ENCODE measurements at regions not wholly inside any gene's neighbourhood (a gene's known extent, or its start where the extent isn't known, plus 50 kb on each side); places are given as distances from the start of the nearest gene placed in this dataset.

DNA sequence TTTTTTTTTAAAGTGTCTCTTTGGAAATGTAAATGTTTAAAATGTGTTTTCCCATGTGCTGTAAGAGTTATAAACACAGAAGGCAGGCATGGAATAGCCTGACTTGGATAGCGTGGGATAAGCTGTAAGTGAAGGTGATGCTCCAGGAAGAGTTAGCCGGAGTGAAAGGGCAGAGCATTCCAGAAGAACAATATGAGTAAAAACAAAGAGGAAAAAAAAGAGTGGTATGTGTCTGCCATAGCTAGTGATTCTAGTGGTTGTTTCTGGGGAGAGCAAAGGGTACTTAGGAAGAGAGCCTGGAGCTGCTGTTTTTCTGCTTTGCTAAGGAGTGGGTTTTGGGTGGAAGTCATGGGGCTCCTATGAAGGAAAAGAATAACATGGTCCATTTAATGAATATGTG, 126.9 kb upstream of the DLGAP1 start:
- TF ChIP-seq POLR2A (IDR thresholded peaks at IDR 0.05; ENCODE audit: low read depth, low read length) (no peak), TAF1 (IDR thresholded peaks at IDR 0.05; ENCODE audit: low read depth, low read length) (no peak)

Data from GM12891 (cell line).